ENCODE measurements at regions not wholly inside any gene's neighbourhood (a gene's known extent, or its start where the extent isn't known, plus 50 kb on each side); places are given as distances from the start of the nearest gene placed in this dataset.

GRCh38 chr7:106566196-106566595 is 94.8 kb downstream of the CCDC71L start:
- H3K36me3 ChIP-seq: no peaks in the 10 kb centered on the region
- H3K4me3 ChIP-seq: no peak overlapping the region
- no peaks in the 10 kb centered on the region for H3K27me3 ChIP-seq
- no peaks in the 10 kb centered on the region for H3K9me3 ChIP-seq
- DNase-seq (ENCODE audit: low spot score in 2 of 2): no peak
- intact Hi-C loops (cut with DNase I; ENCODE audit: low total_unique reads): no loop called here
- H3K4me1 ChIP-seq: peaks cover 0 to 6% of the 10 kb centered on the region in 2 donors
- TF ChIP-seq POLR2AphosphoS5 (IDR thresholded peaks at IDR 0.05): no peak
- no peak for TF ChIP-seq CTCF (IDR thresholded peaks at IDR 0.05)
- no peak for TF ChIP-seq POLR2A (IDR thresholded peaks at IDR 0.05)
- no peak overlapping the region for H3K27ac ChIP-seq

GRCh38 chr7:106565428-106565827 is 95.5 kb downstream of the CCDC71L start:
- Histone ChIP-seq H3K4me1 (peaks cover 0 to 6% of the 10 kb centered on the region in 2 donors), H3K27me3 (no peaks in the 10 kb centered on the region), H3K36me3 (no peaks in the 10 kb centered on the region), H3K27ac (no peak overlapping the region), H3K9me3 (no peaks in the 10 kb centered on the region), H3K4me3 (no peak overlapping the region)
- no peak for DNase-seq (ENCODE audit: low spot score in 2 of 2)
- intact Hi-C loops (cut with DNase I; ENCODE audit: low total_unique reads): no loop called here
- TF ChIP-seq POLR2AphosphoS5 (IDR thresholded peaks at IDR 0.05) (no peak), CTCF (IDR thresholded peaks at IDR 0.05) (no peak), POLR2A (IDR thresholded peaks at IDR 0.05) (no peak)

GRCh38 chr7:106563466-106564150 is 97.3 kb downstream of the CCDC71L start:
- TF ChIP-seq POLR2A (IDR thresholded peaks at IDR 0.05) (no peak), CTCF (IDR thresholded peaks at IDR 0.05) (no peak), POLR2AphosphoS5 (IDR thresholded peaks at IDR 0.05) (no peak)
- H3K9me3 ChIP-seq: no peaks in the 10 kb centered on the region
- no peak overlapping the region for H3K27ac ChIP-seq
- DNase-seq (ENCODE audit: low spot score in 2 of 2): no peak
- no peak overlapping the region for H3K4me3 ChIP-seq
- H3K4me1 ChIP-seq: peaks cover 0 to 6% of the 10 kb centered on the region in 2 donors
- intact Hi-C loops (cut with DNase I; ENCODE audit: low total_unique reads): no loop called here
- H3K27me3 ChIP-seq: no peaks in the 10 kb centered on the region
- H3K36me3 ChIP-seq: no peaks in the 10 kb centered on the region

GRCh38 chr7:106562711-106563366 is 98.1 kb downstream of the CCDC71L start:
- Histone ChIP-seq H3K36me3 (no peaks in the 10 kb centered on the region), H3K9me3 (no peaks in the 10 kb centered on the region), H3K27me3 (no peaks in the 10 kb centered on the region), H3K27ac (no peak overlapping the region), H3K4me1 (no peaks in the 10 kb centered on the region), H3K4me3 (no peak overlapping the region)
- intact Hi-C loops (cut with DNase I; ENCODE audit: low total_unique reads): no loop called here
- no peak for TF ChIP-seq POLR2AphosphoS5 (IDR thresholded peaks at IDR 0.05)
- TF ChIP-seq CTCF (IDR thresholded peaks at IDR 0.05): no peak
- TF ChIP-seq POLR2A (IDR thresholded peaks at IDR 0.05): no peak
- DNase-seq (ENCODE audit: low spot score in 2 of 2): no peak

GRCh38 chr7:106561666-106562411 is 99.1 kb downstream of the CCDC71L start:
- no peak for DNase-seq (ENCODE audit: low spot score in 2 of 2)
- no peaks in the 10 kb centered on the region for H3K27me3 ChIP-seq
- no peaks in the 10 kb centered on the region for H3K4me1 ChIP-seq
- no peak overlapping the region for H3K27ac ChIP-seq
- intact Hi-C loops (cut with DNase I; ENCODE audit: low total_unique reads): no loop called here
- no peak for TF ChIP-seq CTCF (IDR thresholded peaks at IDR 0.05)
- TF ChIP-seq POLR2A (IDR thresholded peaks at IDR 0.05): no peak
- TF ChIP-seq POLR2AphosphoS5 (IDR thresholded peaks at IDR 0.05): no peak
- no peaks in the 10 kb centered on the region for H3K36me3 ChIP-seq
- no peak overlapping the region for H3K4me3 ChIP-seq
- no peaks in the 10 kb centered on the region for H3K9me3 ChIP-seq

All from breast epithelium (tissue), 4 donors.